ENCODE measurements at regions not wholly inside any gene's neighbourhood (a gene's known extent, or its start where the extent isn't known, plus 50 kb on each side); places are given as distances from the start of the nearest gene placed in this dataset.
"Not testable (repeated sequence)": the region's sequence is repeated elsewhere in the genome, so short reads cannot be mapped to it uniquely, and the experiment has no call there.

- Histone ChIP-seq H3K79me2 (ENCODE audit: low read depth) (no peaks in the 10 kb centered on the region), H3K27me3 (no peaks in the 10 kb centered on the region), H3K9me3 (ENCODE audit: low read depth) (no peaks in the 10 kb centered on the region), H2AFZ (replicated peaks) (no peak overlapping the region), H4K20me1 (ENCODE audit: low read depth) (no peaks in the 10 kb centered on the region), H3F3A (ENCODE audit: low read depth) (no peaks in the 10 kb centered on the region), H3K27ac (no peak overlapping the region), H3K36me3 (no peaks in the 10 kb centered on the region), H3K4me1 (no peaks in the 10 kb centered on the region), H3K4me3 (no peak overlapping the region), H3K4me2 (no peak overlapping the region), H3K9ac (no peak overlapping the region)
- peaks cover 14% of the 10 kb centered on the region for H3K9me3 Mint-ChIP-seq
- TF ChIP-seq CTCF (IDR thresholded peaks at IDR 0.05) = no peak
- TF ChIP-seq EZH2 (IDR thresholded peaks at IDR 0.05) = no peak
- no peak for TF ChIP-seq EZH2phosphoT487 (IDR thresholded peaks at IDR 0.05)
- H3K4me3 Mint-ChIP-seq = no peak overlapping the region
- no peaks in the 10 kb centered on the region for H3K27me3 Mint-ChIP-seq (ENCODE audit: insufficient read depth, low read depth)
- no peaks in the 10 kb centered on the region for H3K36me3 Mint-ChIP-seq
- DNase-seq (ENCODE audit: low spot score) = no peak
- H3K4me1 Mint-ChIP-seq = no peaks in the 10 kb centered on the region
- H3K27ac Mint-ChIP-seq = no peak overlapping the region
These were observed 72.7 kb downstream of the GPR85 start for GRCh38 chr7:113013761-113014449.

GRCh38 chr7:113012862-113013261, 73.8 kb downstream of the GPR85 start:
- not testable (repeated sequence) for H3K9ac ChIP-seq; H4K20me1 ChIP-seq (ENCODE audit: low read depth); DNase-seq (ENCODE audit: low spot score); H3K27me3 Mint-ChIP-seq (ENCODE audit: insufficient read depth, low read depth); H3K79me2 ChIP-seq (ENCODE audit: low read depth); H3K27ac Mint-ChIP-seq; H3K4me3 Mint-ChIP-seq; H3F3A ChIP-seq (ENCODE audit: low read depth); H3K27ac ChIP-seq; H3K4me3 ChIP-seq; H3K27me3 ChIP-seq; H3K9me3 ChIP-seq (ENCODE audit: low read depth); H2AFZ ChIP-seq (replicated peaks); H3K4me2 ChIP-seq; H3K36me3 ChIP-seq; H3K4me1 ChIP-seq; H3K36me3 Mint-ChIP-seq; H3K4me1 Mint-ChIP-seq
- H3K9me3 Mint-ChIP-seq = peaks cover 15% of the 10 kb centered on the region

- TF ChIP-seq EZH2phosphoT487 (IDR thresholded peaks at IDR 0.05) (no peak), EZH2 (IDR thresholded peaks at IDR 0.05) (no peak), CTCF (IDR thresholded peaks at IDR 0.05) (no peak)
- Mint-ChIP-seq H3K4me1 (no peaks in the 10 kb centered on the region), H3K9me3 (peaks cover 29% of the 10 kb centered on the region), H3K4me3 (no peak overlapping the region), H3K36me3 (no peaks in the 10 kb centered on the region), H3K27me3 (ENCODE audit: insufficient read depth, low read depth) (no peaks in the 10 kb centered on the region), H3K27ac (peak overlapping the region; percentile 74)
- H3K9me3 ChIP-seq (ENCODE audit: low read depth) = no peaks in the 10 kb centered on the region
- H3K4me2 ChIP-seq = no peak overlapping the region
- no peaks in the 10 kb centered on the region for H4K20me1 ChIP-seq (ENCODE audit: low read depth)
- H3K9ac ChIP-seq = no peak overlapping the region
- H3K79me2 ChIP-seq (ENCODE audit: low read depth) = no peaks in the 10 kb centered on the region
- H3K27me3 ChIP-seq = no peaks in the 10 kb centered on the region
- DNase-seq (ENCODE audit: low spot score) = no peak
- H3K36me3 ChIP-seq = no peaks in the 10 kb centered on the region
- H3K4me3 ChIP-seq = no peak overlapping the region
- H3K27ac ChIP-seq = no peak overlapping the region
- no peaks in the 10 kb centered on the region for H3F3A ChIP-seq (ENCODE audit: low read depth)
- H2AFZ ChIP-seq (replicated peaks) = no peak overlapping the region
- H3K4me1 ChIP-seq = no peaks in the 10 kb centered on the region
These were observed 76.2 kb downstream of the GPR85 start for GRCh38 chr7:113010377-113010776.

- no peak for DNase-seq (ENCODE audit: low spot score)
- H3K4me1 ChIP-seq = no peaks in the 10 kb centered on the region
- no peaks in the 10 kb centered on the region for H4K20me1 ChIP-seq (ENCODE audit: low read depth)
- H3K27me3 Mint-ChIP-seq (ENCODE audit: insufficient read depth, low read depth) = no peaks in the 10 kb centered on the region
- no peaks in the 10 kb centered on the region for H3K79me2 ChIP-seq (ENCODE audit: low read depth)
- H3K27ac ChIP-seq = no peak overlapping the region
- no peak overlapping the region for H3K27ac Mint-ChIP-seq
- no peak overlapping the region for H3K4me3 Mint-ChIP-seq
- no peak overlapping the region for H3K9ac ChIP-seq
- no peaks in the 10 kb centered on the region for H3K36me3 Mint-ChIP-seq
- H3K4me2 ChIP-seq = no peak overlapping the region
- H3K9me3 Mint-ChIP-seq = peaks cover 29% of the 10 kb centered on the region
- no peaks in the 10 kb centered on the region for H3K4me1 Mint-ChIP-seq
- no peaks in the 10 kb centered on the region for H3K9me3 ChIP-seq (ENCODE audit: low read depth)
- H3K27me3 ChIP-seq = no peaks in the 10 kb centered on the region
- H3F3A ChIP-seq (ENCODE audit: low read depth) = no peaks in the 10 kb centered on the region
- H3K4me3 ChIP-seq = no peak overlapping the region
- H3K36me3 ChIP-seq = no peaks in the 10 kb centered on the region
- peak overlapping the region; percentile 12 for H2AFZ ChIP-seq (replicated peaks)
- TF ChIP-seq CTCF (IDR thresholded peaks at IDR 0.05) = no peak
- TF ChIP-seq EZH2phosphoT487 (IDR thresholded peaks at IDR 0.05) = no peak
- TF ChIP-seq EZH2 (IDR thresholded peaks at IDR 0.05) = no peak
These were observed 77.9 kb downstream of the GPR85 start for GRCh38 chr7:113008755-113009154.
